ENCODE measurements at regions not wholly inside any gene's neighbourhood (a gene's known extent, or its start where the extent isn't known, plus 50 kb on each side); places are given as distances from the start of the nearest gene placed in this dataset.

DNA sequence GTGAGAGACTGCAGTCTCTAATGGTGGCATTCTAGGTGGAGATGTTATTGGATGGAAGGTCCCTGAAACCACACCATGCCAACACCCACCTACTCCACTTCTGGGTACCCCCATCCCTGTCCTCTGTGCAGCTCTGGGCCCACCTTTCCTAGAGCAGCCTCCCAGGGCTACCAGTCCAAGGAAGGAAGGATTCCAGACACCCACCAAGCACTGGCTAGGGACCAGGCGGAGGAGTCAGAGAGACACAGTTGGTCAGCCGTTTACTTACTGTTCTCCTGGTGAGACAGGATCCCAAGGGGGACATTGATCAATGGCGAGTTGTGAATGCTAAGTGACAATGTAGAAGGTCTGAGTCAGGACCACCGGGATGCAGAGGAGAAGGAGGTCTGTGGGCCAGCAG, 151.6 kb downstream of the TTC32 start:
- DNase-seq (ENCODE audit: extremely low read depth, low read depth): no peak

DNA sequence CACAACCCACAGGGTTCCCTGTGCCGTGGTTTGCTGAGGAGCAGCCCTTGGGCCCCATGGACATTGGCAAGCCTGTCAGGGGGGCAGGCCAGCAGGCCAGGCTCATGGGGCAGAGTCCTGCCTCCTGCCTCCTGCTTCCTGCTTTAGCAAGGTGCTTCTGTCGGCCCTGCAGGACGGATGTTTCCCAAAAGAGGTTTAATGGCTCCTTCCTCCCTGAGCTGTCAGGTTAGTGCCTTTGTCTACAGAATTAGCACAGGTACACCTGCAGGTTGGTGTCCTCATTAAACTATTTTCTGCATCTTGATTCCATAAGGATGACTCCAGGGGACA, 152.3 kb downstream of the TTC32 start:
- no peak for DNase-seq (ENCODE audit: extremely low read depth, low read depth)

DNA sequence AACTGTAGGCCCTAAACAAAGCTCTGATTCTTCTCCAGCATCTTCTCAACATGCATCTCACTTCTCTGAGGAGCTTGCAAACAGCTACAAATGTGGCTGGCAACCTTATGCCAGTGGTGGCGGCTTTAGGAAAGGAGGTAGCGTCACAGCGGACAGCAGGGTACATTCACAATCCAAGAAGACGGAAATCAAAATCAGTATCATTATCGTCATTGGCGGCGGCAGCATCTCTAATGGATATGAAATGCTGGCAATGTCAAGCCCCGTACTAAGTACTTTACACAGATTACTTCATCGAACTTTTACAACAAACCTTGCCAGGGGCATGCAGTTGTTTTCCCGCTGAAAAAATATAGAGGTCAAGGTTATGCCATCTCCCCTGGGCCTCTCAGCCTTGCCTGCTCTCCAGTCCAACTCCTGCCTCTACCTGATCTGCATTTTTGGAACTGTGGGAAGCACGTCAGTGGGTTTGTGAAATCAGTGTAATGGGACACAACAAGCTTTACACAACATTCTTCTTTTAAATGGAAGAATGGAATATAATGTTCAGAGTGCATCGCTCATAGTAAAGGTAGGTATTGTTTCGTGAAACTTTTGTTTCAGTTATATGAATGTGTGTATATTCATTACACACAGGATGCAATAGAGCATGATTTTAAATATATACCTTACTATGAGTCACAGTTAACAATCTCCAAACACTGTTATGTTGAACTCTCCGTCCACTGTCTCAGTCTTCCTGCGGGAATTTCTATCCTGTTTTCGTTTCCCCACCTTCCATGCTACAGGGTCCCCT, 152.9 kb downstream of the TTC32 start:
- DNase-seq (ENCODE audit: extremely low read depth, low read depth): no peak

DNA sequence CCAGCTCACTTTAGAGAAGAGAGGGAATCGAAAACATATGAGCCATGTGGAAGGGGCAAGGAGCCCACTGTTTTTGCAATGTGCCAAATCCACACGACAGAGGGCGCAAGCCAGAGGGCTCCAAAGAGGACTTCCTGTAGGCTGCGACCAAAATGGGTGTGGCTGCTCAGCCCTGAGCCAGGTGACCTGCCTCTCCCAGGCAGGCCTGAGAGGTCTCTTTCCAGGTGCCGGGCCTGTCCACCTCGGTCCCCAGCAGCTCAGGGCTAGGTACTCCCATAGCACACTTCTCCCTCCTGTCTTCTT, 153.8 kb downstream of the TTC32 start:
- DNase-seq (ENCODE audit: extremely low read depth, low read depth): no peak

DNA sequence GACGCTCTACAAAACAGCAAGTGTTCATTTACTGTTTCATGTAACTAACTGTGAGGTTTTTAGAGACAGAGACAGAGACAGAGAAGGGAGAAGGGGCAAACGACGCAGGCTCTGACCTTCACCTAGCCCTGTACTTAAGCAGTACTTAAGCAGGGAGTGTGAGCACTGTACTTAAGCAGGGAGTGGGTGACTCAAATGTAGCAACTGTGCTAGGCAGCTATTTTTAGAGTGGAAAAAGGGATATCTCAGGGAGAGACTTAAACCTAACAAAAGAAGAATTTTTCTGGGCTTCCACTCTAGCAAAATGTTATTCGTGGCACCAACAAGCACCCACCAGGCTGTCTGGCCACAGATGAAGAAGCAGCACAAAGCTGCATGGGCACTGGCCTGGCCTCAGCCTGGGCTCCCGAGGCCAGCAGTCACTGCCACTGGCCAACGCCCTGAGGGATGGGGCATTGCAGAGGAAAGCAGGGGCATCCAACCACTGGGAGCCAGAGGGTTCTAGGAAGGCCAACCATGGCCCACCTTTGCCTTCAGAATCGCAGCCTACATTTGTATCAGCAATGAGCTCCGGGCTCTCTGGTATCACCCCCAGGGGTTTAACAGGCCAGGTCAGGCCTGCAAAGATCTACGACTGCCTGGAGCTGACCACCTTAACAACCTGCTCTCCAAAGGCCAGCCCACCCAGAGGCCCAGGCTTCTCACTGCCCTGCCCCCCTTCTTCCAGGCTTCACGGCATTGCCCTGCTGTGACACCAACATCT, 154.3 kb downstream of the TTC32 start:
- no peak for DNase-seq (ENCODE audit: extremely low read depth, low read depth)

DNA sequence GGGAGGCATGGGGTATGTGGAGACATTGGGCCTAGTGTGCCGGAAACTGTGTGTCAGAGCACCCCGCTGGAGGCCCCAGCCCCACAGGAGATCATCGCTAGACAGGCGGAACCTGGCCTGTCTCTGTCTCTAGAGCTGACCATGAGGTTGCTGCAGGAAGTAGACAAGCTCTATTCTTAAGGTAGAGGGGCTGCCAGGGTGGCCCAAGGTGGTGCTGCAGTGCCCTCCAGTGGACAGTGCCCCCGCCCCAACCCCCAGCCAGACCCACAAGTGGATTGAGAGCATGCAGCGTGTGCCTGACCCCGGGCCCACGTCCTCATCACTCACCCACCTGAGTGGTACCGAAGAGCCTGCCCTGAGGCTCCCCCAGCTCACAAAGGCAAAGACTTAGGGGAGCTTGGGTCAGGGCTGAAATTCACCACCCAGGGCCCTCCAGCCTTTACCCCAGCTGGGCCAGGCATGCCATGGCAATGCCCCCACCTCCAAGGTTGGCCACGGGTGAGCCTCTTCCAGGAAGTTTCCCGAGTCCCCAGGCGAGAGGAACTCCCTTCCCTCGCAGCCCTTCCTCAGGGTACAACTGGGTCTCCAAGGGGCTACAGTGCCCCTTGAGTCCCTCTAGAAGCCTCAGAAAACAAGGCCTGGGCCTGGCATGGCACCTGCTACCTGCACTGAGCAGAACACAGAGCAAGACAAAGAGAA, 155.0 kb downstream of the TTC32 start:
- DNase-seq (ENCODE audit: extremely low read depth, low read depth): no peak

DNA sequence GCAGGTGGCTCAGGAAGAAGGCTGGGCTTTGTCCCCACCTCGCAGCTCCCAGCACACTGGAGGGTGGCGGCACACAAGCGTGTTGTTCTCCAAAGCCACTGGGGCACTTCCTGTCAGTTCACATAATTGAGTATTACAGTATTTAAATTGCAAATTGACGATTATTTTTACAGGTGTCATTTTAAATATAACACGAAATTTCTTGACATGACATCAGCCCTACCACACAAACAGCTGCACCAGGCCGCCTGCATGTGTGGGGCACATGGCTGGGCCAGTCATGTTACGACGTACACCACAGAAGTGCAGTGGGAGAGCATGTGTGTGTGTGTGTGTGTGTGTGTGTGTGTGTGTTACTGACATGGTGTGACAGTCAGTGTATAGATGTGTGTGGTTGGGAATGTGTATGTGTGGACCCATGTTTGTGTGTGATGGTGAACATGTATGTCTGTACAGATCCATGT, 155.6 kb downstream of the TTC32 start:
- no peak for DNase-seq (ENCODE audit: extremely low read depth, low read depth)

DNA sequence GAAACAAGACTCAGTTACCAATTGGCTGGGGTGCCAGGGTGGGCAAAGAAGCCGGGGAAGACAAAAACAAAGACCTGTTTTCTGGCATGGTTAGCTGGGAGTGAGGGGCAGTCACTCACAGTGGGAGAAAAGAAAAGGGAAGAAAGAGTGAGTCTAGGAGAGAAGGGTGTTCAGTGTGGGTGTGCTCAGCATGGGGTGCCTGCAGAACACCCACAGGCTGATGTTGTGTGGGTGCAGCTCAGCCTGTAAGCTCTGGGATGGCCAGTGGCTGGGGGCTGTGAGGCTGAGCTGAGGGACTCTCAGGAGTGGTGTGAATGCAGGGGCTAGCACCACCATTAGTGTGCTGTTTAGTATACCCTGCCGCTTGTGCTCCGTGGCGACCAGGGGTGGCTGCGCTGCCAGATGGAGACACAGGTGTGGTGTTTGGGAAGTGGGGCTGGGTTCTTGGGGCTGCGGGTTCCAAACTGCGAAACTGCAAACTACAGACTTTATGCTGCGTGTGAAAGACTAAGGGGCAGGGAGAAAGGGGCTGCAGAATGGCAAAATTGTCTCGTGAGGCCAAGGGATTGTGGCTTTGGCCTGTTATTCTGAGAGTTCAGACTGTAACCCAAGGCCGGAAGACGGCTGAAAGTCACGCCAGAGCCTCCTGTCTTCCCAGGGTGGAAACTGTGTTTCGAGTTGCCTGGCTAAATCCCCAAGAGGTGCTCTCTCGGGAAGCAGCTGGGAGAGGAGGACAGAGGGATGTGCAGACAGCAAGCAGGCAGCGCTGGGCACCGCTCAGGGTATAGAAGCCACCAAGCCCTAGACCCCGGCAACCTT, 156.3 kb downstream of the TTC32 start:
- DNase-seq (ENCODE audit: extremely low read depth, low read depth): no peak

DNA sequence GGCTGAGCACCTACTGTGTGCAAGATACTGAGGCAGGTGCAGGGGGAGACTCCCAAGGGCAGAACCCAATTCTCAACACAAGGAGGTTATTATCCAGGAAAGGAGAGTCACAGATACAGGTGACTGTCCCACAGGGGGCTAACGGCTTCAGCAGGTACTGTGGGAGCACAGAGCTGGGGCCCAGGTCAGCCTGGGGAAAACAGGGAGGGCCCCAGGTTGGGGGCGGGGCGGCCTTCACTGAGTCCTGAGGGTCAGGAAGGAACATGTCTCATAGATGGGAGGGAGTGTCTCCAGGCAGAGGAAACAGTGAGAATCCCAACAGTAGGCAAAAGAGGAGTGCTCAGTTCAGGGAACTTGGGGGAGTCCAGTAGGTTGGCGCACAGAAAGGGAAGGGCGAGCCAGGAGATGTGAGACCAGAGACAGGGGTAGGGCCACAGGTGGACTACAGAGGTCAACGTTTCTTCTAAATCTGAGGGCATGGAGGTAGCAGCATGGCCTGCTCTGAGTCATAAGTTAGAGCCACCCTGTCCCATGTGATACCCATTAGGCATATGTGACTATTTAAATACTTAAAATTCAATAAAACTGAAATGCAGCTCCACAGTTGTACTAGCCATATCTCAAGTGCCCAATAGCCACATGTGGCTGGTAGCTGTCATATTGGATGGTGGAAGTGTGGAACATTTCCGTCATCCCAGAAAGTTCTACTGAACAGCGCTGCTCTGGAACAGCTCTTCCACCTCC, 157.2 kb downstream of the TTC32 start:
- DNase-seq (ENCODE audit: extremely low read depth, low read depth): no peak

DNA sequence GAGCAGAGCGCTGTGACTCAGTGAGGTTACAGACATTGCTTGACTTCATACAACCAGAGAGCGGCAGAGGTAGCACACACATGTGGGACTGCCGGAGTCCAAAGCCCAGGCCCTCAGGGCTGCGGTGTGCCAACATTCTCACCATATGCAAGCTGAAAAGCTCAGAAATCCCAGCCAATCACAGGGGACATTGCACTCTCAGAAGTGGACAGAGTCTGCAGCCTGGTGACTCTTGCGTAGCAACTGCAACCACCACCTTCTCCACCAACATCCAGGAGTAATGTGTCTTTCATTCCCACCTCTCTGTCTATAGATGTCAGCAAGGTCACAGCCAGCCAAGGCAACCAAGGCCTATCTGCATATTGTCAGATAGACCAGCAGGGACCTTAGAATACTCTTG, 158.1 kb downstream of the TTC32 start:
- no peak for DNase-seq (ENCODE audit: extremely low read depth, low read depth)

DNA sequence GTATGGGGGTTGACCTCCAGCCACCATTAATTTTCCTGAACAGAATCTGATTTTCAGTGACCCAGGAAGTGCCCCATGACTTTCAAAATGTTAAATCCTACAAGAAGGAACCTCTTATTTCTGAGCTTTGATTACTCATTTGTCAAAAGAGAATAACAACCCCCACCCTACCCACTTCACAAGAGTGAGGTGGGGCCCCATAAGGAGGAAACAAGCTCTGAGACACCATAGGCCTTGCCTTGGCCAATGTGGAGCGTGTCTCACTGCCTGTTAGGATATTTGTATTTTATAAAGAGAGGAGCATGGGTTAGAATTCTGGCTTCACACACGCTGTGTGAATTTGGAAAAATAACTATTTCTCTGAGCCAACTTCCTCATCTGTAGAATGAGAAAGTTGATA, 158.9 kb downstream of the TTC32 start:
- no peak for DNase-seq (ENCODE audit: extremely low read depth, low read depth)

DNA sequence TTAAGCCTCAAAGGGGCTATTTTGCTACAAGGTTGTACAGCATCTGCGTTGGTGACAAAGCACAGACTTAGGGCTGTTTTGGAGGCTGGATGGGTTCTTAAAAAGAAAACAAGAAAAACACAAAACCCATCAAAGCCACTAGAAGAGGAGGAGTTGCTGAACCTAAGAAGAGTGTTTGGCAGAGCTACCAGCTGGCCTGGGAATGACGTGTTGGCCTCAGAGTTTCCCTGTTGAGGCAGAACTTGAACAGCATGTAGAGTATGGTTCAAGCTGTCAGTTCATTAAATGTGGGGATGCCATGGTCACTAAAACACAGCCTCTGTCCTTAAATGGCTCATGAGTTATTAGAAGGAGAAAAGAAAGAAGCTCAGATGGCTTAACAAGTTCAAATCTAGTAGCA, 162.5 kb downstream of the TTC32 start:
- no peak for DNase-seq (ENCODE audit: extremely low read depth, low read depth)

DNA sequence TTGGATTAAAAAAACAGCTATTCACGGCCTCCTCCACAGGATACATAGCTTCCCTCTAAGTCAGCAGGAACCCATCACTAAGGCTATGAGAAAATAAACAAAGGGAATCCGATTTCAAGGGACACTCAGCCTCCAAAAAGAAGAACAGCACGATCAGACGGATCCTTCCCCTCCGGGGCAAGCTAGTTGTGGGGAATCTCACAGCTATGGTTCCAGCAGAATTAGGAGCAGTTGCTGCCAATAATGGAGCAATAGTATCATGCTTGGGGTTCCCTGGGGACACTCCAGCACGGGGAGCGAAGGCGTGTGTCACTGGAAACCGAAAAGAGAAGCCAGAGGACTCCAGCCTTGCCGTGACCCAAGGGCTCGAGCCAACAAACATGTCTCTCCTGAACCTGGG, 163.1 kb downstream of the TTC32 start:
- no peak for DNase-seq (ENCODE audit: extremely low read depth, low read depth)

DNA sequence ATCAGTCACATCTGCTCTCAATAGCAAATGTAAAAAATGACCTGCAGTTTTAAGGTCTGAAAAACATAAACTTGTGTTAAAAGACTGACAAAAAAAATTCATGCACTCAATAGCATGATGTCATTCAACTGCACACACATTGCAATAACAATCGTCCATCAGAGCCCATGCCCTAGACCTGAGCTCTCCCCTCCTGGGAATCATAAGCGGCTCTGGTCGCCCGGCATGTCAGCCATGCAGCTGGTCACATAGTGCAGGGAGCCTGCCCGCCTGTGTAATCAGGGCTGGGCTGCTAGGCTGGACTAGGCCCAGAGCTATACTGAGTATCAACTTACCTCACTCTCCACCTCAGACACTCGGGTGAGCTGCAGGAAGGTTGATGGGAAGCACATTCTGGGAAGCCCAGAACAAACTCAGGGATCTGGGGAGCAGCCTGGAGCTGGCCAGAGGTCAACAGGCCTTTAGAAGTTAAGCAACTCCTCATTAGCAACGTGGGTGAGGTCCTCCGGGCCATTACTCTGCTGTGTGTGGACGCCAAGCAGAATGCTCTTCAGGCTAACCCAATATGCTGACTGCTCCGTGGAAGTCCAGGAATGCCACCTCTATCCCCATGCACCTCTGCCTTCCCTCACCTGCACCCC, 165.5 kb downstream of the TTC32 start:
- no peak for DNase-seq (ENCODE audit: extremely low read depth, low read depth)

DNA sequence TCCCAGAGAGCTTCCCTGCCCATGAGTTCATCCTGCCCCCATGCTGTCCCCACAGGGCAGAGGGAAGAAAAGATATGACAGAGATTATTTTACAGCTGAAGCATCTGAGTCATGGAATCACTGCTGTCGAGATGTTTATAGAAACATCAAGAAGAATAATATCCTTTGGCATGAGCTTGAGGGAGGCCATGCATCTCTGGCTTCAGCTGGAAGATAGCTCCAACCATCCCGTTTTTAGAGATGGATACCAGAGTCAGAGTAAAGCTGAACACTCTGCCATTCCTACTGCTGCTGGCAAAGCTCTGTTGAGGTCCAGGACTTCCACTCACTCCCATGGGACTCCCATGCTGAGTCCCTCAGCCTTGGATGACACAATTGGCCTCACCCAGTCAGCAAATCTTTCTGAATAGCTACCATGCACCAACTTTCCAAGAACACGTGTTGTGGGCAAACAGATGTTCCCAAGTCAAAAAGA, 167.8 kb downstream of the TTC32 start:
- no peak for DNase-seq (ENCODE audit: extremely low read depth, low read depth)

DNA sequence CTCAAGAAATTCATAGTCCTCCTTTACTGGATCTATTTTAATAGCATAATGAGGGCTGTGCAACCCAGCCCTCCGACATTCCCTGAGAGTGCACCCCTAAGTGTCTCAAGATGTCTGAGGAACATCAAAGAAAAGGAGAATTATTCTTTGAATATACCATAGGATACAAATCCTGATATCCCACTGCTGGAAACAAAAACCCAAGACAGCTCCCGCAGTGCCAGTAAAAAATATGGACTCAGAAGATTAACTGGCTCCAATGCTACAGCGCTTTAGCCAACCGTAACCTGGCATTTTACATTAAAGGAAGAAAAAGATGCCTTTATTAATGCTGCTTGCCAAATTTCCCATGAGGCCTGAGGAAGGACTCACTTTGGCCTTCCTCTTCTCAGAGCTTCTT, 168.4 kb downstream of the TTC32 start:
- DNase-seq (ENCODE audit: extremely low read depth, low read depth): no peak

DNA sequence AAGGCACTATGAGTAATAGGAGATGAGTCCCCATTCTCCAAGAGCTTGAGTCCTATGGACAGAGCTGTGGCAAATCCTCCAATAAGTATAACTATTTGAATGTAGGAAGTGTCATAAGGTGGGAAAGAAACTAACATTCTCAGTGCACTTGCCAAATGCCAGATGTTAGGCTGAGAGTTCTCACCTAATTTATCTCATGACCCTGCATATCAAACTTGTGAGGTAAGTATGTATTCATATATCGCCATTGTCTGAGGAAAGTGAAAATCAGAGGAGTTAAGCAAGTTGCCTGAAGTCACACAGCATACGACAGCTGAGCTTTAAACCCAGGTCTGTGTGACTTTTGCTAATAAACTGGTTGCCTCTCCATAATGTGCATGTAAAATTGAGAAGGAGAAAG, 169.5 kb downstream of the TTC32 start:
- DNase-seq (ENCODE audit: extremely low read depth, low read depth): no peak

DNA sequence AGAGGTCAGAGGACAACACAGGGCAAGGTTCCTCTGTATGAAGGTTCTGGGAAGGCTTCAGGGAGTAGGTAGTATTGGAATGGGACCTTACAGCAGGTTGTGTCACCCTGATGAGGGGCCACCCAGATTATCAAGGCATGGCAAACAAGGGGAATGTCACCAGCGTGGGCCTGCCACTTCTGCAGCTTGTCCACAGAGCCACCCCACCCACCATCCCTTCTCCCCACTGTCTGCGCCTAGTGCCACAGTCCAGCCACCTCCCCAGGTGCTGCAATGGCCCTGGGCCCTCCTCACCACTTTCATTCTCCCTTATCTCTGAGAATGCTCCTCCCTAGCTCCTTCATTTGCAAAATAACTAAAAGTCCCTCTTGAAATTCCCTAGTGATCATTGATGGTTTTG, 170.3 kb downstream of the TTC32 start:
- no peak for DNase-seq (ENCODE audit: extremely low read depth, low read depth)

DNA sequence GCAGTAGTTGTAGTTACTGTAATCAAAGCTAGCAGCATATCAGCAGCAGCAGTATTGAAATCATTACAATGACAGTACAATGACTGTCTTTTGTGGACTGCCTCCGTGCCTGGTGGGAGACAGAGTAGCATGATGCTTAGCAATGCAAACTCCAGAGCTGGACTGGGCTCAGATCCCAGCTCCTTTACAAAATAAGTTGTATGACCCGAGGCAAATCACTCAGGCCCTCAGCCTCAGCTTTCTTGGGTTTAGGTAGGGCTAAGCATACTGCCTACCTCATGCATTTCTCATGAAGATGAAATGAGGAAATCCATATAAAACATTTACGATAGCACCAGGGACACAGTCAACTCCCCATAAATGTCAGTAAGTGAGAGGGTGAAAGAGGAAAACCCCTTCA, 170.7 kb downstream of the TTC32 start:
- DNase-seq (ENCODE audit: extremely low read depth, low read depth): no peak

DNA sequence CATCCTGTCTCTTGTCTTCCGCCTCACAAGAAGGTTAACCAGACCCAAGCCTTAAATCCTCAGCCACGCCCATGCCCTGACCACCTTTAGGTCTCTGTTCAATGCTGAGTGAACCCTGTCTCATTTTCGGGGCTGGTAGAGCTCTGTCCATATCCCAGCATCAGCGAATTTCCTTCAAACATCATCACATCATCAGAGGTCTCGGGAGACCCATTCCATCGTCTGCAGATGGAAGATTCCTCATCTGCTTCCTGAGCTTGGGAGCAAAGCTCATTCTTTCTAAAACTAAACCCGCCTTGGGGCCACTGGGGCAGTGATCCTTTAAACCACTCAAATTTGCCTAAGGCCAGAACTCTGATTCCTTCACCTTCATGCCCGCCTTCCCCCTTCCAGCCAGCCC, 173.7 kb downstream of the TTC32 start:
- no peak for DNase-seq (ENCODE audit: extremely low read depth, low read depth)

All from NCI-H460 (cell line).